K562 (cell line): ENCODE measurements at regions not wholly inside any gene's neighbourhood (a gene's known extent, or its start where the extent isn't known, plus 50 kb on each side); places are given as distances from the start of the nearest gene placed in this dataset.

Experiments
- ATAC-seq: fragments of 200-7000 bp; cut with Tn5 transposase; 3 replicates; pipeline ENCODE4 v1.9.1; 2020; ENCODE audit warnings: moderate library complexity
- BruUV-seq: library from RNA; stranded (reverse); fragments of 400-500 nt; replicated peaks from 2 replicates; lab custom pipeline; 2021; lab: Mats Ljungman, UMichigan
- CTCF ChIA-PET: fragments of 300-600 bp; formaldehyde crosslinking; extraction: SDS; loops from one replicate; lab custom pipeline; 2021; ENCODE audit warnings: low intra/inter-chr PET ratio; lab: Yijun Ruan, JAX
- POLR2A ChIA-PET: fragments of 300-600, 350-650 bp; sonication (Branson Sonifier 250); formaldehyde crosslinking; extraction: SDS; loops from one replicate; lab custom pipeline; 2021; ENCODE audit warnings: antibody characterized with exemption, inconsistent platforms; lab: Yijun Ruan, JAX
- DNase-seq, 4 experiments: peaks; one replicate each; pipeline versions ENCODE4 v3.0.0 to v3.0.0-alpha.2; 2011 to 2018; ENCODE audit warnings: low spot score in 3 of 4, mixed read lengths in 3 of 4; ENCODE audit errors: extremely low read depth in 1 of 4
- FAIRE-seq: peaks from 2 replicates; lab custom pipeline; 2011; peaks lifted over from hg19 to GRCh38; lab: Jason Lieb, UNC
- H2AFZ ChIP-seq: 2 replicates; pipeline ENCODE4 v1.6.0; 2011; ENCODE audit warnings: low read depth, low read length, control low read depth, inconsistent platforms
- H3K27ac ChIP-seq: fragments of 200-600 bp; 3 replicates; pipeline ENCODE4 v1.8.0; 2011; ENCODE audit warnings: low read depth, mild to moderate bottlenecking, control low read depth, inconsistent platforms, low read length, moderate library complexity, mixed read lengths; ENCODE audit errors: extremely low read depth
- H3K27me3 ChIP-seq, 2 experiments: fragments of 300-600 bp in 1 of 2; 2 replicates in 1 of 2; 3 replicates in 1 of 2; pipeline versions ENCODE4 v1.6.0 to v1.8.0; 2011; ENCODE audit warnings: inconsistent platforms in 2 of 2, low read length in 2 of 2, mild to moderate bottlenecking in 1 of 2, mixed read lengths in 1 of 2, moderate library complexity in 1 of 2; ENCODE audit not compliant: control insufficient read depth in 2 of 2, insufficient read depth in 2 of 2
- H3K36me3 ChIP-seq: fragments of 300-600 bp; 3 replicates; pipeline ENCODE4 v1.8.0; 2011; ENCODE audit warnings: mild to moderate bottlenecking, low read length, inconsistent platforms; ENCODE audit not compliant: control insufficient read depth, insufficient read depth
- H3K4me1 ChIP-seq, 2 experiments: fragments of 200-600 bp in 1 of 2; replicated peaks in 1 of 2; 2 replicates in 1 of 2; 3 replicates in 1 of 2; pipeline versions ENCODE4 v1.5.1 to v1.8.0; 2011; ENCODE audit warnings: inconsistent platforms in 2 of 2, low read length in 2 of 2, mild to moderate bottlenecking in 1 of 2, mixed read lengths in 1 of 2, moderate library complexity in 1 of 2; ENCODE audit not compliant: control insufficient read depth in 2 of 2, insufficient read depth in 2 of 2
- H3K4me2 ChIP-seq: 2 replicates; pipeline ENCODE4 v1.6.1; 2011; ENCODE audit warnings: low read length, control low read depth, inconsistent platforms, mixed read lengths; ENCODE audit not compliant: insufficient read depth
- H3K4me3 ChIP-seq: fragments of 200-600 bp; sonication (generic), shearing (Covaris generic); 2 replicates; pipeline ENCODE4 v1.5.1; 2016; ENCODE audit warnings: control low read depth, inconsistent platforms
- H3K79me2 ChIP-seq: fragments of 200-600 bp; 3 replicates; pipeline ENCODE4 v1.8.0; 2011; ENCODE audit warnings: low read length, inconsistent platforms; ENCODE audit not compliant: control insufficient read depth, insufficient read depth
- H3K9ac ChIP-seq, 2 experiments: 2 replicates each; pipeline versions ENCODE4 v1.6.0 to v1.6.1; 2011; ENCODE audit warnings: low read depth in 2 of 2, low read length in 2 of 2, control low read depth in 1 of 2, inconsistent platforms in 1 of 2, mild to moderate bottlenecking in 1 of 2, mixed read lengths in 1 of 2; ENCODE audit not compliant: insufficient read depth in 1 of 2
- H3K9me1 ChIP-seq: one replicate; pipeline ENCODE4 v1.6.0; 2011; ENCODE audit warnings: inconsistent platforms, mild to moderate bottlenecking, low read length, moderate library complexity; ENCODE audit not compliant: control insufficient read depth, insufficient read depth
- H3K9me3 ChIP-seq: replicated peaks from 2 replicates; pipeline ENCODE4 v1.5.1; 2011; ENCODE audit warnings: low read depth, low read length, inconsistent platforms; ENCODE audit not compliant: control insufficient read depth, insufficient read depth
- H4K20me1 ChIP-seq: replicated peaks from 2 replicates; pipeline ENCODE4 v1.6.1; 2011; ENCODE audit warnings: low read length, inconsistent platforms, mixed read lengths; ENCODE audit not compliant: control insufficient read depth, insufficient read depth
- CTCF ChIP-seq, 3 experiments: IDR thresholded peaks in 2 of 3; conservative IDR thresholded peaks in 1 of 3; 2 replicates each; pipeline ENCODE4 v1.5.1; 2011 to 2012; ENCODE audit warnings: low read length in 3 of 3, mild to moderate bottlenecking in 3 of 3, control low read depth in 2 of 3, improper control_type of control experiment in 1 of 3, inconsistent platforms in 1 of 3, low read depth in 1 of 3, mixed read lengths in 1 of 3, moderate library complexity in 1 of 3; ENCODE audit not compliant: insufficient read depth in 2 of 3
- ELF2 ChIP-seq: fragments of 250-450 bp; sonication (Bioruptor Pico); IDR thresholded peaks from 2 replicates; pipeline ENCODE4 v1.5.0; 2021; ENCODE audit warnings: mild to moderate bottlenecking
- RAD21 ChIP-seq, 2 experiments: fragments of 250-450 bp in 1 of 2; fragments of 450-650 bp in 1 of 2; sonication (Bioruptor Pico) in 1 of 2; formaldehyde crosslinking in 1 of 2; IDR thresholded peaks in 1 of 2; conservative IDR thresholded peaks in 1 of 2; 2 replicates each; pipeline versions ENCODE4 v1.4.0 to v1.8.0; 2020 to 2022; ENCODE audit warnings: mild to moderate bottlenecking in 2 of 2, moderate library complexity in 1 of 2
- ZNF174 ChIP-seq: fragments of 250-450 bp; sonication (Bioruptor Pico); IDR thresholded peaks from 2 replicates; pipeline ENCODE4 v1.4.0; 2020; ENCODE audit warnings: mild to moderate bottlenecking
- ZNF778 ChIP-seq: fragments of 450-650 bp; formaldehyde crosslinking; IDR thresholded peaks from 2 replicates; pipeline ENCODE4 v1.4.0; 2020; ENCODE audit warnings: mild to moderate bottlenecking, moderate library complexity
- ZNF785 ChIP-seq: fragments of 250-450 bp; sonication (Bioruptor Pico); IDR thresholded peaks from 2 replicates; pipeline ENCODE4 v1.4.0; 2020; ENCODE audit warnings: mild to moderate bottlenecking
- WGBS: fragments of 100-300 bp; shearing (Covaris generic); methylation state at CpG from one replicate; pipeline ENCODE4 v1.1.6; 2016; ENCODE audit warnings: low coverage, mixed read lengths; ENCODE audit not compliant: insufficient coverage; ENCODE audit errors: missing lambda C conversion rate; 5-methylcytosine and 5-hydroxymethylcytosine counted together
- in situ Hi-C: fragments of 300-500 bp; cut with MboI; formaldehyde crosslinking; loops from 4 replicates; pipeline ENCODE4 v1.15.0; 2018; ENCODE audit warnings: inconsistent platforms, mixed read lengths
- intact Hi-C: fragments of 100-400 bp; cut with micrococcal nuclease; formaldehyde crosslinking; loops from 2 replicates; pipeline ENCODE4 v1.14.2; 2022
- TF ChIP-seq, protein P1 (sequence below): fragments of 450-650 bp; IDR thresholded peaks from 2 replicates; pipeline ENCODE4 v1.6.1; 2016; ENCODE audit warnings: mild to moderate bottlenecking
- TF ChIP-seq, protein P2 (sequence below): fragments of 250-450 bp; sonication (Bioruptor Pico); IDR thresholded peaks from 2 replicates; pipeline ENCODE4 v1.4.0; 2020; ENCODE audit warnings: mild to moderate bottlenecking, moderate library complexity, borderline replicate concordance

DNA sequence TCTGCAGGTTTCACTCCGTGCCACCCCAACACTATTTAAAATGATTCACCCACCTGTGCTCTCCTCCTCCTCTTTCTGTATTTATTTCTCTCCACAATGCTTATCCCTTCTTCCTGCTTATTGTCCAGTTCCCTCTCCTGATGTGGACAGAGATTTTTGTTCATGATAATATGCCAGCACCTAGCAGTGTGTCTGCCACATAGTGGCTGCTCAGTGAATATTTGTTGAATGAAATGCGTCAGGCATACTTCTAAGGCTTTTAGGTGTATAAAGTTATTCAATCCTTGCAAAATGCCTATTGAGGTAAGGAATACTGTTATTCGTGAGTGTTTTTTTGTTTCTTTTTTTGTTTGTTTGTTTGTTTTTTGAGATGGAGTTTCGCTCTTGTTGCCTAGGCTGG, 67.5 kb upstream of the MME start:
- no peak for DNase-seq
- no peaks in the 10 kb centered on the region for H3K27me3 ChIP-seq
- 53% methylated on average over 4 of the region's 4 CpGs for whole genome bisulfite sequencing
- in situ Hi-C loops, result no loop called here
- no peak for TF ChIP-seq ZNF785 (CRISPR knock-in tag)
- TF ChIP-seq RAD21 (CRISPR knock-in tag; conservative IDR thresholded peaks at IDR 0.05 in 1 of 2, IDR thresholded peaks at IDR 0.05 in 1 of 2), result peak; percentile 33 to 40; a peak in 2 of 4 replicates
- TF ChIP-seq, protein P1, sequence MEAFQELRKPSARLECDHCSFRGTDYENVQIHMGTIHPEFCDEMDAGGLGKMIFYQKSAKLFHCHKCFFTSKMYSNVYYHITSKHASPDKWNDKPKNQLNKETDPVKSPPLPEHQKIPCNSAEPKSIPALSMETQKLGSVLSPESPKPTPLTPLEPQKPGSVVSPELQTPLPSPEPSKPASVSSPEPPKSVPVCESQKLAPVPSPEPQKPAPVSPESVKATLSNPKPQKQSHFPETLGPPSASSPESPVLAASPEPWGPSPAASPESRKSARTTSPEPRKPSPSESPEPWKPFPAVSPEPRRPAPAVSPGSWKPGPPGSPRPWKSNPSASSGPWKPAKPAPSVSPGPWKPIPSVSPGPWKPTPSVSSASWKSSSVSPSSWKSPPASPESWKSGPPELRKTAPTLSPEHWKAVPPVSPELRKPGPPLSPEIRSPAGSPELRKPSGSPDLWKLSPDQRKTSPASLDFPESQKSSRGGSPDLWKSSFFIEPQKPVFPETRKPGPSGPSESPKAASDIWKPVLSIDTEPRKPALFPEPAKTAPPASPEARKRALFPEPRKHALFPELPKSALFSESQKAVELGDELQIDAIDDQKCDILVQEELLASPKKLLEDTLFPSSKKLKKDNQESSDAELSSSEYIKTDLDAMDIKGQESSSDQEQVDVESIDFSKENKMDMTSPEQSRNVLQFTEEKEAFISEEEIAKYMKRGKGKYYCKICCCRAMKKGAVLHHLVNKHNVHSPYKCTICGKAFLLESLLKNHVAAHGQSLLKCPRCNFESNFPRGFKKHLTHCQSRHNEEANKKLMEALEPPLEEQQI, result no peak
- TF ChIP-seq CTCF (IDR thresholded peaks at IDR 0.05 in 2 of 3, conservative IDR thresholded peaks at IDR 0.05 in 1 of 3; ENCODE audit: insufficient read depth in 2 of 3, low read depth in 1 of 3, low read length in 3 of 3), result peak in 1 of 3 experiments; percentile 39; a peak in 2 of 6 replicates
- no peak for TF ChIP-seq ELF2 (CRISPR knock-in tag)
- TF ChIP-seq, protein P2, sequence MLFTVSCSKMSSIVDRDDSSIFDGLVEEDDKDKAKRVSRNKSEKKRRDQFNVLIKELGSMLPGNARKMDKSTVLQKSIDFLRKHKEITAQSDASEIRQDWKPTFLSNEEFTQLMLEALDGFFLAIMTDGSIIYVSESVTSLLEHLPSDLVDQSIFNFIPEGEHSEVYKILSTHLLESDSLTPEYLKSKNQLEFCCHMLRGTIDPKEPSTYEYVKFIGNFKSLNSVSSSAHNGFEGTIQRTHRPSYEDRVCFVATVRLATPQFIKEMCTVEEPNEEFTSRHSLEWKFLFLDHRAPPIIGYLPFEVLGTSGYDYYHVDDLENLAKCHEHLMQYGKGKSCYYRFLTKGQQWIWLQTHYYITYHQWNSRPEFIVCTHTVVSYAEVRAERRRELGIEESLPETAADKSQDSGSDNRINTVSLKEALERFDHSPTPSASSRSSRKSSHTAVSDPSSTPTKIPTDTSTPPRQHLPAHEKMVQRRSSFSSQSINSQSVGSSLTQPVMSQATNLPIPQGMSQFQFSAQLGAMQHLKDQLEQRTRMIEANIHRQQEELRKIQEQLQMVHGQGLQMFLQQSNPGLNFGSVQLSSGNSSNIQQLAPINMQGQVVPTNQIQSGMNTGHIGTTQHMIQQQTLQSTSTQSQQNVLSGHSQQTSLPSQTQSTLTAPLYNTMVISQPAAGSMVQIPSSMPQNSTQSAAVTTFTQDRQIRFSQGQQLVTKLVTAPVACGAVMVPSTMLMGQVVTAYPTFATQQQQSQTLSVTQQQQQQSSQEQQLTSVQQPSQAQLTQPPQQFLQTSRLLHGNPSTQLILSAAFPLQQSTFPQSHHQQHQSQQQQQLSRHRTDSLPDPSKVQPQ (CRISPR knock-in tag), result no peak
- TF ChIP-seq ZNF174 (CRISPR knock-in tag), result no peak
- TF ChIP-seq ZNF778 (CRISPR knock-in tag), result no peak
- TF ChIP-seq, all 486 proteins: peak for 2
- no peaks in the 10 kb centered on the region for H4K20me1 ChIP-seq
- peak overlapping the region; percentile 14; the same call in 1 of the 2 replicates for H2AFZ ChIP-seq
- H3K4me1 ChIP-seq, result peaks cover 0 to 13% of the 10 kb centered on the region in 2 experiments; a peak in 3 of 5 replicates
- no peak overlapping the region for H3K4me3 ChIP-seq
- ChIA-PET CTCF (no interaction called here), POLR2A (no interaction called here)
- no peak overlapping the region for H3K4me2 ChIP-seq
- H3K9me1 ChIP-seq, result no peaks in the 10 kb centered on the region
- no TSS peak for BruUV-seq
- no peaks in the 10 kb centered on the region for H3K79me2 ChIP-seq
- intact Hi-C loops, result no loop called here
- H3K36me3 ChIP-seq, result no peaks in the 10 kb centered on the region
- no peak overlapping the region for H3K27ac ChIP-seq
- no peaks in the 10 kb centered on the region for H3K9me3 ChIP-seq
- peak; percentile 50; the same call in 2 of the 3 replicates for ATAC-seq
- FAIRE-seq, result no peak
- no peak overlapping the region for H3K9ac ChIP-seq
